Heart left ventricle (tissue), 16 donors: ENCODE measurements at regions not wholly inside any gene's neighbourhood (a gene's known extent, or its start where the extent isn't known, plus 50 kb on each side); places are given as distances from the start of the nearest gene placed in this dataset.
A peak's percentile ranks its signal among the peaks of the same experiment; 100 is the strongest.

Experiments used
- ATAC-seq, 4 donors: fragments of 200-7000 bp; cut with Tn5 transposase; one replicate each; pipeline ENCODE4 v1.9.1; 2020 to 2022; ENCODE audit warnings: moderate library complexity in 4 of 4, mild to moderate bottlenecking in 3 of 4, moderate number of reproducible peaks in 1 of 4
- DNase-seq, 5 donors: peaks; one replicate each; pipeline ENCODE4 v3.0.0-alpha.2; 2020
- H3K27ac ChIP-seq, 12 donors: fragments of 200-600 bp; sonication (generic) in 4 of 12; one replicate each; pipeline versions ENCODE4 v1.5.0 to v1.8.0; 2016 to 2022; ENCODE audit warnings: mild to moderate bottlenecking in 2 of 12
- H3K27me3 ChIP-seq, 9 donors: fragments of 200-600 bp; sonication (generic) in 2 of 9; one replicate each; pipeline versions ENCODE4 v1.5.1 to v1.8.0; 2016 to 2022; ENCODE audit warnings: mild to moderate bottlenecking in 3 of 9
- H3K36me3 ChIP-seq, 9 donors: fragments of 200-600 bp; sonication (generic) in 2 of 9; one replicate each; pipeline versions ENCODE4 v1.5.0 to v1.8.0; 2018 to 2022; ENCODE audit warnings: mild to moderate bottlenecking in 2 of 9
- H3K4me1 ChIP-seq, 12 donors: fragments of 200-600 bp; sonication (generic) in 4 of 12; one replicate each; pipeline versions ENCODE4 v1.5.0 to v1.8.0; 2016 to 2022; ENCODE audit warnings: mild to moderate bottlenecking in 3 of 12
- H3K4me3 ChIP-seq, 12 donors: fragments of 200-600 bp; sonication (generic) in 4 of 12; one replicate each; pipeline versions ENCODE4 v1.5.0 to v1.8.0; 2017 to 2022; ENCODE audit warnings: mild to moderate bottlenecking in 9 of 12, moderate library complexity in 4 of 12
- H3K9me3 ChIP-seq, 12 donors: fragments of 200-600 bp; sonication (generic) in 4 of 12; one replicate each; pipeline versions ENCODE4 v1.5.0 to v1.8.0; 2016 to 2022; ENCODE audit warnings: mild to moderate bottlenecking in 1 of 12
- CTCF ChIP-seq, 12 donors: fragments of 200-600 bp; sonication (generic) in 4 of 12; IDR thresholded peaks; one replicate each; pipeline versions ENCODE4 v1.5.0 to v1.8.0; 2018 to 2022; ENCODE audit warnings: antibody characterized with exemption in 12 of 12, mild to moderate bottlenecking in 5 of 12
- POLR2A ChIP-seq, 2 donors: fragments of 450-650 bp; IDR thresholded peaks; one replicate each; pipeline ENCODE4 v1.6.1; 2017; ENCODE audit warnings: antibody characterized with exemption in 2 of 2, mild to moderate bottlenecking in 2 of 2, moderate library complexity in 2 of 2
- WGBS, 4 donors: extraction: QIAGEN DNeasy Blood & Tissue Kit in 2 of 4; methylation state at CpG; one replicate each; pipeline versions ENCODE4 v1.1.5 to v1.1.7; 2013 to 2018; 5-methylcytosine and 5-hydroxymethylcytosine counted together
- intact Hi-C, 10 donors: fragments of 100-400 bp; cut with DNase I; formaldehyde crosslinking; loops; one replicate each; pipeline versions ENCODE4 v1.11.1 to v1.14.2; 2022
- donor health status: ischemic (EF 13 %, LVEDD 7.1; RV severe dilation, severe dysfunction).
- donor health status: healthy with polysubstance abuse.
- donor health status: DM: no; HTN: yes; CAD: no.
- donor health status: DM: no; HTN: no; CAD: no.
- donor health status: ischemic (EF 25% LVEDD 6.9; RV normal size, moderate dysfunction).
- donor health status: ischemic (EF 25% LVEDD 5.7; RV mildly dilated, moderate dysfunction).
- donor health status: healthy.
- donor health status: DM: yes; HTN: yes; CAD: no.
- donor health status: ischemic (EF 35%, LVEDD 5.7; RV mildly dilated, moderate dysfunction).
- donor health status: nonischemic (EF 11% LVEDD 7.7; RV severe dilation, severe dysfunction).
- donor health status: DM: yes; HTN: yes; CAD: no.
- donor health status: PGD.
- donor health status: ischemic (EF 29% LVEDD 5.4; RV normal size, mild dysfunction).
- donor health status: nonischemic (EF 23%, LVEDD 6.1; RV moderate dilation, normal function).

GRCh38 chr4:135538698-135539097 is 1337.1 kb upstream of the PABPC4L start:
- H3K27me3 ChIP-seq: no peaks in the 10 kb centered on the region
- intact Hi-C loops: no loop called here
- TF ChIP-seq POLR2A (IDR thresholded peaks at IDR 0.05) (no peak), CTCF (IDR thresholded peaks at IDR 0.05) (no peak)
- no peak overlapping the region for H3K27ac ChIP-seq
- WGBS, 4 donors: 86 to 93% (median 89%) methylated on average over 13 of the region's 13 CpGs
- H3K4me1 ChIP-seq: no peaks in the 10 kb centered on the region
- peak in 1 of 5 donors; percentile 12 for DNase-seq
- H3K36me3 ChIP-seq: no peaks in the 10 kb centered on the region
- no peak overlapping the region for H3K4me3 ChIP-seq
- H3K9me3 ChIP-seq: peaks cover 0 to 8% (median 0%) of the 10 kb centered on the region in 12 donors
- no peak for ATAC-seq

GRCh38 chr4:135533053-135533452 is 1331.5 kb upstream of the PABPC4L start:
- WGBS, 4 donors: 87 to 90% (median 88%) methylated on average over 4 of the region's 4 CpGs

GRCh38 chr4:135532132-135532531 is 1330.5 kb upstream of the PABPC4L start:
- ATAC-seq (no peak), DNase-seq (no peak)
- no peak for TF ChIP-seq POLR2A (IDR thresholded peaks at IDR 0.05)
- no peak for TF ChIP-seq CTCF (IDR thresholded peaks at IDR 0.05)
- 47 to 50% (median 49%) methylated on average over 3 of the region's 3 CpGs for WGBS, 4 donors
- no peaks in the 10 kb centered on the region for H3K4me1 ChIP-seq
- H3K9me3 ChIP-seq: no peaks in the 10 kb centered on the region
- no peak overlapping the region for H3K27ac ChIP-seq
- no peaks in the 10 kb centered on the region for H3K36me3 ChIP-seq
- no peaks in the 10 kb centered on the region for H3K27me3 ChIP-seq
- H3K4me3 ChIP-seq: no peak overlapping the region
- intact Hi-C loops: no loop called here

More at GRCh38 chr4:135533053-135533452, 1331.5 kb upstream of the PABPC4L start:
- no peak overlapping the region for H3K4me3 ChIP-seq
- no peaks in the 10 kb centered on the region for H3K9me3 ChIP-seq
- H3K36me3 ChIP-seq: no peaks in the 10 kb centered on the region
- TF ChIP-seq POLR2A (IDR thresholded peaks at IDR 0.05) (no peak), CTCF (IDR thresholded peaks at IDR 0.05) (no peak)
- intact Hi-C loops: no loop called here
- DNase-seq (no peak), ATAC-seq (no peak)
- H3K27ac ChIP-seq: no peak overlapping the region
- no peaks in the 10 kb centered on the region for H3K4me1 ChIP-seq
- no peaks in the 10 kb centered on the region for H3K27me3 ChIP-seq

- TF ChIP-seq POLR2A (IDR thresholded peaks at IDR 0.05) (no peak), CTCF (IDR thresholded peaks at IDR 0.05) (no peak)
- DNase-seq: no peak
- Histone ChIP-seq H3K4me3 (no peak overlapping the region), H3K36me3 (no peaks in the 10 kb centered on the region), H3K9me3 (no peaks in the 10 kb centered on the region), H3K4me1 (no peaks in the 10 kb centered on the region), H3K27ac (no peak overlapping the region), H3K27me3 (no peaks in the 10 kb centered on the region)
- no peak for ATAC-seq
- intact Hi-C loops: no loop called here
- WGBS, 4 donors: 64 to 73% (median 67%) methylated on average over 3 of the region's 3 CpGs
Measured at GRCh38 chr4:135515295-135515694, 1313.7 kb upstream of the PABPC4L start.
